ENCODE measurements at regions not wholly inside any gene's neighbourhood (a gene's known extent, or its start where the extent isn't known, plus 50 kb on each side); places are given as distances from the start of the nearest gene placed in this dataset.
"Not testable (repeated sequence)": the region's sequence is repeated elsewhere in the genome, so short reads cannot be mapped to it uniquely, and the experiment has no call there.

- DNase-seq (ENCODE audit: low spot score) = no peak
Measured at GRCh38 chr9:32172256-32172655, 212.2 kb upstream of the ACO1 start.

- DNase-seq (ENCODE audit: low spot score) = no peak
Measured at GRCh38 chr9:32177396-32177795, 207.0 kb upstream of the ACO1 start.

GRCh38 chr9:32180597-32180996 is 203.8 kb upstream of the ACO1 start:
- no peak for DNase-seq (ENCODE audit: low spot score)

GRCh38 chr9:32200241-32200640 is 184.2 kb upstream of the ACO1 start:
- no peak for DNase-seq (ENCODE audit: low spot score)

GRCh38 chr9:32200896-32201295 is 183.5 kb upstream of the ACO1 start:
- no peak for DNase-seq (ENCODE audit: low spot score)

GRCh38 chr9:32209164-32209563 is 175.3 kb upstream of the ACO1 start:
- DNase-seq (ENCODE audit: low spot score) = not testable (repeated sequence)

- no peak for DNase-seq (ENCODE audit: low spot score)
Measured at GRCh38 chr9:32218100-32218767, 166.2 kb upstream of the ACO1 start.

GRCh38 chr9:32220750-32221149 is 163.7 kb upstream of the ACO1 start:
- DNase-seq (ENCODE audit: low spot score) = no peak

- no peak for DNase-seq (ENCODE audit: low spot score)
Measured at GRCh38 chr9:32234451-32234850, 150.0 kb upstream of the ACO1 start.

- no peak for DNase-seq (ENCODE audit: low spot score)
Measured at GRCh38 chr9:32247168-32247567, 137.3 kb upstream of the ACO1 start.

- no peak for DNase-seq (ENCODE audit: low spot score)
Measured at GRCh38 chr9:32248189-32248712, 136.2 kb upstream of the ACO1 start.

GRCh38 chr9:32251539-32251938 is 132.9 kb upstream of the ACO1 start:
- DNase-seq (ENCODE audit: low spot score) = peak; percentile 54

GRCh38 chr9:32253731-32254130 is 130.7 kb upstream of the ACO1 start:
- no peak for DNase-seq (ENCODE audit: low spot score)

GRCh38 chr9:32255026-32255425 is 129.4 kb upstream of the ACO1 start:
- DNase-seq (ENCODE audit: low spot score) = no peak

- DNase-seq (ENCODE audit: low spot score) = no peak
Measured at GRCh38 chr9:32258482-32258881, 126.0 kb upstream of the ACO1 start.

- no peak for DNase-seq (ENCODE audit: low spot score)
Measured at GRCh38 chr9:32260151-32260862, 124.1 kb upstream of the ACO1 start.

GRCh38 chr9:32264170-32264864 is 120.1 kb upstream of the ACO1 start:
- no peak for DNase-seq (ENCODE audit: low spot score)

- DNase-seq (ENCODE audit: low spot score) = no peak
Measured at GRCh38 chr9:32265037-32265436, 119.4 kb upstream of the ACO1 start.

GRCh38 chr9:32278991-32279390 is 105.5 kb upstream of the ACO1 start:
- no peak for DNase-seq (ENCODE audit: low spot score)

- DNase-seq (ENCODE audit: low spot score) = no peak
Measured at GRCh38 chr9:32289756-32290155, 94.7 kb upstream of the ACO1 start.

- no peak for DNase-seq (ENCODE audit: low spot score)
Measured at GRCh38 chr9:32291370-32291769, 93.1 kb upstream of the ACO1 start.

- no peak for DNase-seq (ENCODE audit: low spot score)
Measured at GRCh38 chr9:32292611-32293010, 91.8 kb upstream of the ACO1 start.

- DNase-seq (ENCODE audit: low spot score) = no peak
Measured at GRCh38 chr9:32293091-32293490, 91.4 kb upstream of the ACO1 start.

Measured in LoVo (cell line).